GM12874 (cell line): ENCODE measurements at regions not wholly inside any gene's neighbourhood (a gene's known extent, or its start where the extent isn't known, plus 50 kb on each side); places are given as distances from the start of the nearest gene placed in this dataset.

Experiments
- TF ChIP-seq, protein P1 (sequence below): IDR thresholded peaks from 2 replicates; pipeline ENCODE4 v1.5.1; 2011; ENCODE audit warnings: low read depth, mild to moderate bottlenecking, control low read depth, low read length, moderate library complexity; ENCODE audit not compliant: insufficient read depth

DNA sequence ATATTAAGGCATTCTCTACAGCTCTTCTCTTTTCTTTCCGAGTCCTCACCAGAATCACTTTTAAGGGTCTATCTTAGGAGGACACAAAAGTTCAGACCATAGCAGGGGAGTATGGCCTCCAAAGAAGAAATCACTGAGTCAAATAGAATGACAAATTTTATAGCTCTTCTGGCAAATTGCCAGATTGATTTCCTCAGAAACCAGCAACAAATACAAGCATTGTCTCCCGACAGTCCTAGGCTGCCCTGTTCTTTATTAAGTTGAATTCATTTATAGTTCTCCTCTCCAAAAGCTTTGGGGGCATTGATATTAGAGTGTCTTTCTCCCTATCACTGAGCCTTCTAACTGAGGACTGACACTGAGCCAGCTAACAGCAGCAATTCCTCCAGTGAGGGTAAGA, 156.4 kb upstream of the FRMD6 start:
- TF ChIP-seq, protein P1, sequence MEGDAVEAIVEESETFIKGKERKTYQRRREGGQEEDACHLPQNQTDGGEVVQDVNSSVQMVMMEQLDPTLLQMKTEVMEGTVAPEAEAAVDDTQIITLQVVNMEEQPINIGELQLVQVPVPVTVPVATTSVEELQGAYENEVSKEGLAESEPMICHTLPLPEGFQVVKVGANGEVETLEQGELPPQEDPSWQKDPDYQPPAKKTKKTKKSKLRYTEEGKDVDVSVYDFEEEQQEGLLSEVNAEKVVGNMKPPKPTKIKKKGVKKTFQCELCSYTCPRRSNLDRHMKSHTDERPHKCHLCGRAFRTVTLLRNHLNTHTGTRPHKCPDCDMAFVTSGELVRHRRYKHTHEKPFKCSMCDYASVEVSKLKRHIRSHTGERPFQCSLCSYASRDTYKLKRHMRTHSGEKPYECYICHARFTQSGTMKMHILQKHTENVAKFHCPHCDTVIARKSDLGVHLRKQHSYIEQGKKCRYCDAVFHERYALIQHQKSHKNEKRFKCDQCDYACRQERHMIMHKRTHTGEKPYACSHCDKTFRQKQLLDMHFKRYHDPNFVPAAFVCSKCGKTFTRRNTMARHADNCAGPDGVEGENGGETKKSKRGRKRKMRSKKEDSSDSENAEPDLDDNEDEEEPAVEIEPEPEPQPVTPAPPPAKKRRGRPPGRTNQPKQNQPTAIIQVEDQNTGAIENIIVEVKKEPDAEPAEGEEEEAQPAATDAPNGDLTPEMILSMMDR = no peak

DNA sequence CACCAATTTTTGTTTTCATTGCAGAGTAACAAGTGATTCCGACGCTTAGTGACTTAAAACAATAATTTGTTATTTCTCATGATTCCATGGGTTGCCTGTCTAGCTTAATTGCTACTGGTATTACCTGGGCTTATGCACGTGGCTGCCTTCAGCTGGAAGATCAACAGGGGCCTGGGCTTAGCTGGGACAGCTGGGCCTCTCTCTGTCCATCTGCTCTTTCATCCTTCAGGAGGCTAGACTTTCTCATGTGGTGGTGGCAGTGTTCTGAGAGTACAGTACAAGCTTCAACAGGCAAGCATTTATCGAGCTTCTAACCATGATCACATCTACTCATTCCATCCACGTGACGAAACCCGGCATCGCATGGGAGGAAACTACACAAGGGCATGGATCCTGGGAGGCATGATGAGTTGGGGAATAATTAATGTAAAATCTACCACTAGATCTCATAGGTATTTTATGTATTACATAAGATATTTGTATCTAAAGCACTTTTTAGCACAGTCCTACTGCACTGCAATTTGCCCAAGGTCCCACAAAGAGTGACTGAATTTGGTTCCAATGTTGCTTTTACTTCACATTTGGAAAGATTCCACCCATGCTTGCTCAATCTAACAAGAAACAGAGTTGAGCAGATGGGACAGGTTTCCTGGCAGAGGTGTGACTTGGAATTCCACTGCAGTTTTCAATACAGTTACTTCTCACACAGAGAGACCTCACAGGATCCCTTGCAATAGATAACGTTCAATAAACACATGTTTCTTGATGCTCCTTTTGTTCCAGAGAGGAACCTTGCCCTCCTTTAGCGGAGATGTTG, 153.1 kb upstream of the FRMD6 start:
- TF ChIP-seq, protein P1 = no peak

- TF ChIP-seq, protein P1 = no peak
Observed at GRCh38 chr14:51500776-51501175, 150.9 kb upstream of the FRMD6 start.

DNA sequence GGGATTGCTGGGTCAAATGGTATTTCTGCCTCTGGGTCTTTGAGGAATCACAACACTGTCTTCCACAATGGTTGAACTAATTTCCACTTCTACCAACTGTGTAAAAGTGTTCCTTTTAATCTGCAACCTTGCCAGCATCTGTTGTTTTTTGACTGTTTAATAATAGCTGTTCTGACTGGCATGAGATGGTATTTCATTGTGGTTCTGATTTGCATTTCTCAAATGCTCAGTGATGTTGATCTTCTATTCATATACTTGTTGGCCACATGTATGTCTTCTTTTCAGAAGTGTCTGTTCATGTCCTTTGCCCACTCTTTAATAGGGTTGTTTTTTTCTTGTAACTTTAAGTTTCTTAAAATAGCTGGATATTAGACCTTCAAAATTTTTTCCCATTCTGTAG, 150.0 kb upstream of the FRMD6 start:
- TF ChIP-seq, protein P1 = no peak

- TF ChIP-seq, protein P1 = no peak
Observed at GRCh38 chr14:51504669-51505068, 147.0 kb upstream of the FRMD6 start.

DNA sequence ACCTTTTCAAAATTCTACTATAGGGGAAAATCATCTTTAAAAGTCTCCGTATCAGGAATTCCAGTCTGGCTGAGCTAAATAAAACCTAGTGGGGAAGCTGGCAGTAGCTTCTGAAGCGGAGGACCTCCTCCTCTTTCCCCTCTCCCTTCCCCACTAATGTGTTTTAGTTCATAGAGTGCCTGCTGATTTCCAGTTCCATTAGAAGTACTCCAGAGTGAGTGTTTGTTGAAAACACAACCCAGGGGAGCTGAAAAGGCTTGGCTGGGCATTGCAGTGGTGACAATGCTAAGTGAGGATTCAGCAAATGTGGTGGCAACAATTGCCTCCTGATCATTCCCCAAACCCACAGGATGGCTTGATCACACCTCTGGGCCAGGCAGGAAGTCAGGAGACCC, 144.2 kb upstream of the FRMD6 start:
- TF ChIP-seq, protein P1 = no peak

- TF ChIP-seq, protein P1 = no peak
Observed at GRCh38 chr14:51507906-51508511, 143.7 kb upstream of the FRMD6 start.
